ENCODE measurements at regions not wholly inside any gene's neighbourhood (a gene's known extent, or its start where the extent isn't known, plus 50 kb on each side); places are given as distances from the start of the nearest gene placed in this dataset.
"Not testable (repeated sequence)": the region's sequence is repeated elsewhere in the genome, so short reads cannot be mapped to it uniquely, and the experiment has no call there.

DNA sequence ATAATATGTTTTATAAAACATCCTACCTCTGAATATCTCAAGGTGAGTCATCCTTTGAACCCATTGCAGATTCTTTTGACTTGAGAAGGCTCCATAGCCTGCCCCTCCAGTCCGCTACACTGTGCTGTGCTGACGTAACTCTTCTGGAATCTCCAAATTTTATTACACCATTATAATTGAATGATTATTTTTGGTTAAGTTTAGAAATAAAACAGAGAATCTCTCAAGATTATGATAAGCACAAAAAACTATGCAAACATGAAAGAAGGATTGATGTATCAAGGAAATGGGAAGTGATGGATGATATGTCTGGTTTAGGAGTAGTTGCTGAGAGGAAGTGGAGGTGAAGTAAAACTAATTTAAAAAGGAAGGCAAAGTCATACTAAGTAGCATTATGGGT lies 1021.3 kb downstream of the HACE1 start:
- TF ChIP-seq, protein P1, sequence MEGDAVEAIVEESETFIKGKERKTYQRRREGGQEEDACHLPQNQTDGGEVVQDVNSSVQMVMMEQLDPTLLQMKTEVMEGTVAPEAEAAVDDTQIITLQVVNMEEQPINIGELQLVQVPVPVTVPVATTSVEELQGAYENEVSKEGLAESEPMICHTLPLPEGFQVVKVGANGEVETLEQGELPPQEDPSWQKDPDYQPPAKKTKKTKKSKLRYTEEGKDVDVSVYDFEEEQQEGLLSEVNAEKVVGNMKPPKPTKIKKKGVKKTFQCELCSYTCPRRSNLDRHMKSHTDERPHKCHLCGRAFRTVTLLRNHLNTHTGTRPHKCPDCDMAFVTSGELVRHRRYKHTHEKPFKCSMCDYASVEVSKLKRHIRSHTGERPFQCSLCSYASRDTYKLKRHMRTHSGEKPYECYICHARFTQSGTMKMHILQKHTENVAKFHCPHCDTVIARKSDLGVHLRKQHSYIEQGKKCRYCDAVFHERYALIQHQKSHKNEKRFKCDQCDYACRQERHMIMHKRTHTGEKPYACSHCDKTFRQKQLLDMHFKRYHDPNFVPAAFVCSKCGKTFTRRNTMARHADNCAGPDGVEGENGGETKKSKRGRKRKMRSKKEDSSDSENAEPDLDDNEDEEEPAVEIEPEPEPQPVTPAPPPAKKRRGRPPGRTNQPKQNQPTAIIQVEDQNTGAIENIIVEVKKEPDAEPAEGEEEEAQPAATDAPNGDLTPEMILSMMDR (IDR thresholded peaks at IDR 0.05; ENCODE audit: insufficient read depth, low read length, poor library complexity, severe bottlenecking): no peak
- H3K27me3 ChIP-seq (replicated peaks; ENCODE audit: control insufficient read depth, insufficient read depth, low read length): no peaks in the 10 kb centered on the region
- no peaks in the 10 kb centered on the region for H3K36me3 ChIP-seq (ENCODE audit: control insufficient read depth, insufficient read depth, low read length)
- no peak for DNase-seq (ENCODE audit: extremely low read depth, insufficient read length)
- H3K4me3 ChIP-seq (replicated peaks; ENCODE audit: low read depth, low read length): no peak overlapping the region

DNA sequence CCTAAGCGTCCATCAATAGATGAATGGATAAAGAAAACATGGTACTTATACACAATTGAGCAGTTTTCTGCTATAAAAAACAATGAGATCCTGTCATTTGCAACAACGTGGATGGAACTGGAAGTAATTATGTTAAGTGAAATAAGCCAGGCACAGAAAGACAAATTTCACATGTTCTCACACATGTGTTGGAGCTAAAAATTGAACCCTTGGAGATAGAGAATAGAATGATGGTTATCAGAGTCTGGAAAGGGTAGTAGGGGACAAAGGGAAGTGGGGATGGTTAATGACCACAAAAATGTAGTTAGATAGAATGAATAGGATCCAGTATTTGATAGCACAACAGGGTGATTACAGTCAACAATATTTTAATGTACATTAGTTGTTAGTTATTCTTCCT lies 1033.5 kb downstream of the HACE1 start:
- no peak for DNase-seq (ENCODE audit: extremely low read depth, insufficient read length)
- TF ChIP-seq, protein P1 (IDR thresholded peaks at IDR 0.05; ENCODE audit: insufficient read depth, low read length, poor library complexity, severe bottlenecking): no peak
- Histone ChIP-seq H3K36me3 (ENCODE audit: control insufficient read depth, insufficient read depth, low read length) (no peaks in the 10 kb centered on the region), H3K4me3 (replicated peaks; ENCODE audit: low read depth, low read length) (no peak overlapping the region), H3K27me3 (replicated peaks; ENCODE audit: control insufficient read depth, insufficient read depth, low read length) (no peaks in the 10 kb centered on the region)

DNA sequence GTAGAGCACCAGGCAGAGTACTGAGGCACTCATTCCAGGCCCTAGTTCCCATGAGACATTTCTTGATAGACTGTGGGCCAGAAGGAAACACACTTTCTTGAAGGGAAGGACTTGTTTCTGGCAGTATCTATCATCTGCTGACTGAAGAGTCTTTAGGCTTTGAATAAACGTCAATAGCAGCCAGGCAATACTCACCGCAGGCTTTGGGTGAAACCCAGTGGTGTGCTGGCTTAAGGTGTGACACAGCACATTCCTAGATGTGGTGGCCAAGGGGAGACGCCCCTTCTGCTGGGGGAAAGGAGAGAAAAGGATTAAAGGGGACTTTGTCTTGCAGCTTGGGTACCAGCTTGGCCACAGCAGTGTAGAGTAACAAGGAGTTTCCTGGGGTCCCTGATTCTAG lies 1039.6 kb downstream of the HACE1 start:
- DNase-seq (ENCODE audit: extremely low read depth, insufficient read length): no peak
- Histone ChIP-seq H3K27me3 (replicated peaks; ENCODE audit: control insufficient read depth, insufficient read depth, low read length) (no peaks in the 10 kb centered on the region), H3K36me3 (ENCODE audit: control insufficient read depth, insufficient read depth, low read length) (no peaks in the 10 kb centered on the region), H3K4me3 (replicated peaks; ENCODE audit: low read depth, low read length) (no peak overlapping the region)
- TF ChIP-seq, protein P1 (IDR thresholded peaks at IDR 0.05; ENCODE audit: insufficient read depth, low read length, poor library complexity, severe bottlenecking): no peak

DNA sequence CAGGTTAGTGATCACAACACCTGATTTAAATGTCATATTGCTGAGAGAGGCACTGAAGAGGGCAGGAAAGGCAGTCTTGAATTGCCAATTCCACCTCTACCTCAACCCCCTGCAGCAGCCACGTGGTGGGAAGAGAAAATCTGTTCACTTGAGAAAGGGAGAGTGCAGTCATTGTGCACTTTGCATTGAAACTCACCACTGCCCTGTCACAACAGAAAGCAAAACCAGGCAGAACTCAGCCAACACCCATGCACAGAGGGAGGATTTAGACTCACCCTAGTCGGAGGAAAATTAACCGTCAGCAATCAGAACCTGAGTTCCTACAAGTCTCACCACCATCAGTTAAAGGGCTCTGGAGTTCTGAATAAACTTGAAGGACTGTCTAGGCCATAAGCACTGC lies 1040.2 kb downstream of the HACE1 start:
- TF ChIP-seq, protein P1 (IDR thresholded peaks at IDR 0.05; ENCODE audit: insufficient read depth, low read length, poor library complexity, severe bottlenecking): no peak
- no peaks in the 10 kb centered on the region for H3K36me3 ChIP-seq (ENCODE audit: control insufficient read depth, insufficient read depth, low read length)
- H3K4me3 ChIP-seq (replicated peaks; ENCODE audit: low read depth, low read length): no peak overlapping the region
- no peak for DNase-seq (ENCODE audit: extremely low read depth, insufficient read length)
- no peaks in the 10 kb centered on the region for H3K27me3 ChIP-seq (replicated peaks; ENCODE audit: control insufficient read depth, insufficient read depth, low read length)

DNA sequence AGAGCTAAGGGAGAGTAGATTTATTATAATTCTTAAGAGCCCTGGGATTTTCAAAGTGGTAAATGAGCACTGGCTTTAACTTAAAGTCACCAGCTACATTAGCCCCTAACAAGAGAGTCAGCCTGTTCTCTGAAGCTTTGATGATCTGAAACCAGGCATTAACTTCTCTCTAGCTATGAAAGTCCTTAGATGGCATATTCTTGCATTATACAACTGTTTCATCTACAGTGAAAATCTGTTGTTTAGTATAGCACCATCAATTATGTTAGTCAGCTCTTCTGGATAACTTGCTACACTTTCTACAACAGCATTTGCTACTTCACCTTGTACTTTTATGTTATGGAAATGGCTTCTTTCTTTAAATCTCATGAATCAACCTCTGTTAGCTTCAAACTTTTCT lies 1046.7 kb downstream of the HACE1 start:
- no peak overlapping the region for H3K4me3 ChIP-seq (replicated peaks; ENCODE audit: low read depth, low read length)
- DNase-seq (ENCODE audit: extremely low read depth, insufficient read length): no peak
- TF ChIP-seq, protein P1 (IDR thresholded peaks at IDR 0.05; ENCODE audit: insufficient read depth, low read length, poor library complexity, severe bottlenecking): no peak
- no peaks in the 10 kb centered on the region for H3K27me3 ChIP-seq (replicated peaks; ENCODE audit: control insufficient read depth, insufficient read depth, low read length)
- H3K36me3 ChIP-seq (ENCODE audit: control insufficient read depth, insufficient read depth, low read length): no peaks in the 10 kb centered on the region

DNA sequence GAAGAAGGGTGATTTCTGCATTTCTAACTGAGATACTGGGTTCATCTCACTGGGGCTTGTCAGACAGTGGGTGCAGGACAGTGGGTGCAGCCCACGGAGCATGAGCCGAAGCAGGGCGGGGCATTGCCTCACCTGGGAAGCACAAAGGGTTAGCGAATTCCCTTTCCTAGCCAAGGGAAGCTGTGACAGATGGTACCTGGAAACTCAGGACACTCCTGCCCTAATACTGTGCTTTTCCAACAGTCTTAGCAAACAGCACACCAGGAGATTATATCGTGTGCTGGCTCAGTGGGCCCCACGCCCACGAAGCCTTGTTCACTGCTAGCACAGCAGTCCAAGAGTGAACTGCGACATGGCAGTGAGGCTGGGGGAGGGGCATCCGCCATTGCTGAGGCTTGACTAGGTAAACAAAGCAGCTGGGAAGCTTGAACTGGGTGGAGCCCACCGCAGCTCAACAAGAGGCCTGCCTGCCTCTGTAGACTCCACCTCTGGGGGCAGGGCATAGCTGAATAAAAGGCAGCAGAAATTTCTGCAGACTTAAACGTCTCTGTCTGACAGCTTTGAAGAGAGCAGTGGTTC lies 1057.7 kb downstream of the HACE1 start:
- not testable (repeated sequence) for DNase-seq (ENCODE audit: extremely low read depth, insufficient read length); H3K4me3 ChIP-seq (replicated peaks; ENCODE audit: low read depth, low read length); H3K36me3 ChIP-seq (ENCODE audit: control insufficient read depth, insufficient read depth, low read length); H3K27me3 ChIP-seq (replicated peaks; ENCODE audit: control insufficient read depth, insufficient read depth, low read length)
